Lower leg skin (tissue), 4 donors: ENCODE measurements at regions not wholly inside any gene's neighbourhood (a gene's known extent, or its start where the extent isn't known, plus 50 kb on each side); places are given as distances from the start of the nearest gene placed in this dataset.

Source experiments
- DNase-seq, 2 donors: peaks; one replicate each; pipeline ENCODE4 v3.0.0-alpha.2; 2019; ENCODE audit warnings: low spot score in 2 of 2
- H3K4me3 ChIP-seq: fragments of 200-600 bp; sonication (generic); 2 replicates; pipeline ENCODE4 v1.5.1; 2017; ENCODE audit warnings: mild to moderate bottlenecking, low read depth; ENCODE audit not compliant: poor library complexity, severe bottlenecking
- POLR2A ChIP-seq, 2 donors: fragments of 450-650 bp; IDR thresholded peaks; one replicate each; pipeline ENCODE4 v1.6.1; 2016 to 2017; ENCODE audit warnings: antibody characterized with exemption in 2 of 2, mild to moderate bottlenecking in 1 of 2, moderate library complexity in 1 of 2
- WGBS, 2 donors: methylation state at CpG; one replicate each; pipeline ENCODE4 v1.1.5; 2018; 5-methylcytosine and 5-hydroxymethylcytosine counted together
- intact Hi-C: fragments of 100-400 bp; cut with DNase I; formaldehyde crosslinking; loops from one replicate; pipeline ENCODE4 v1.15.0; 2023; ENCODE audit warnings: low total_unique reads
- TF ChIP-seq, protein P1 (sequence below), 3 donors: fragments of 450-650 bp; IDR thresholded peaks; one replicate each; pipeline ENCODE4 v1.5.1; 2016; ENCODE audit warnings: antibody characterized with exemption in 3 of 3, mild to moderate bottlenecking in 3 of 3, moderate library complexity in 2 of 3

GRCh38 chr11:79963856-79964645, 523.2 kb upstream of the TENM4 start:
- no peak overlapping the region for H3K4me3 ChIP-seq
- TF ChIP-seq, protein P1, sequence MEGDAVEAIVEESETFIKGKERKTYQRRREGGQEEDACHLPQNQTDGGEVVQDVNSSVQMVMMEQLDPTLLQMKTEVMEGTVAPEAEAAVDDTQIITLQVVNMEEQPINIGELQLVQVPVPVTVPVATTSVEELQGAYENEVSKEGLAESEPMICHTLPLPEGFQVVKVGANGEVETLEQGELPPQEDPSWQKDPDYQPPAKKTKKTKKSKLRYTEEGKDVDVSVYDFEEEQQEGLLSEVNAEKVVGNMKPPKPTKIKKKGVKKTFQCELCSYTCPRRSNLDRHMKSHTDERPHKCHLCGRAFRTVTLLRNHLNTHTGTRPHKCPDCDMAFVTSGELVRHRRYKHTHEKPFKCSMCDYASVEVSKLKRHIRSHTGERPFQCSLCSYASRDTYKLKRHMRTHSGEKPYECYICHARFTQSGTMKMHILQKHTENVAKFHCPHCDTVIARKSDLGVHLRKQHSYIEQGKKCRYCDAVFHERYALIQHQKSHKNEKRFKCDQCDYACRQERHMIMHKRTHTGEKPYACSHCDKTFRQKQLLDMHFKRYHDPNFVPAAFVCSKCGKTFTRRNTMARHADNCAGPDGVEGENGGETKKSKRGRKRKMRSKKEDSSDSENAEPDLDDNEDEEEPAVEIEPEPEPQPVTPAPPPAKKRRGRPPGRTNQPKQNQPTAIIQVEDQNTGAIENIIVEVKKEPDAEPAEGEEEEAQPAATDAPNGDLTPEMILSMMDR (IDR thresholded peaks at IDR 0.05), result no peak
- no peak for TF ChIP-seq POLR2A (IDR thresholded peaks at IDR 0.05)
- intact Hi-C loops, result no loop called here
- no peak for DNase-seq
- WGBS, 2 donors, result 48 to 57% methylated on average over 5 of the region's 5 CpGs

- H3K4me3 ChIP-seq, result no peak overlapping the region
- intact Hi-C loops, result no loop called here
- TF ChIP-seq, protein P1 (IDR thresholded peaks at IDR 0.05), result no peak
- TF ChIP-seq POLR2A (IDR thresholded peaks at IDR 0.05), result no peak
- no peak for DNase-seq
These were observed 519.6 kb upstream of the TENM4 start for GRCh38 chr11:79960461-79960860.

GRCh38 chr11:79959318-79959717, 518.5 kb upstream of the TENM4 start:
- no peak for TF ChIP-seq POLR2A (IDR thresholded peaks at IDR 0.05)
- TF ChIP-seq, protein P1 (IDR thresholded peaks at IDR 0.05), result no peak
- 63 to 76% methylated on average over 2 of the region's 2 CpGs for WGBS, 2 donors
- intact Hi-C loops, result no loop called here
- DNase-seq, result no peak
- H3K4me3 ChIP-seq, result no peak overlapping the region

- H3K4me3 ChIP-seq, result no peak overlapping the region
- intact Hi-C loops, result no loop called here
- no peak for TF ChIP-seq POLR2A (IDR thresholded peaks at IDR 0.05)
- DNase-seq, result no peak
These were observed 516.9 kb upstream of the TENM4 start for GRCh38 chr11:79957702-79958101.

GRCh38 chr11:79956061-79956460, 515.2 kb upstream of the TENM4 start:
- no peak for DNase-seq
- WGBS, 2 donors, result 74 to 75% methylated on average over 4 of the region's 4 CpGs
- TF ChIP-seq POLR2A (IDR thresholded peaks at IDR 0.05), result no peak
- TF ChIP-seq, protein P1 (IDR thresholded peaks at IDR 0.05), result no peak
- intact Hi-C loops, result no loop called here
- H3K4me3 ChIP-seq, result no peak overlapping the region

DNA sequence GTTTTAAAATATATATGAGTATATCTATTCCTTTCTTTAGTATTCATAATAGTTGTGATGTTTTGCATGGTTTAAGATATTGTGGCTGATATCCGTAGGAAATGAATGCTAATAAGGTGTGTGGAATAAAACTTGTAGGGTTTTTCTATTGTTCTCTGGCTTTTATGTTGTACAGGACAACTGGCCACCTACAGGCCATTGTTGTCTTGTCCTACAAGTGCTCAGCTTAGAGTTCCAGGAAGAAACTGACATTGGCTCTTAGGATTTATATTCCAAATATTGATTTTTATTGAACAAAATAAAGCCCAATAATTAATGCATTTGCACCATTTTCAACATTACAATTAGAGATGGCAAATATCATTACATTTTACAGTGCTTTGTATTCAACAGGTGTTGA, 512.8 kb upstream of the TENM4 start:
- no peak for DNase-seq
- 74 to 82% methylated on average over 1 of the region's 1 CpG for WGBS, 2 donors
- no peak for TF ChIP-seq POLR2A (IDR thresholded peaks at IDR 0.05)
- TF ChIP-seq, protein P1 (IDR thresholded peaks at IDR 0.05), result no peak
- intact Hi-C loops, result no loop called here
- no peak overlapping the region for H3K4me3 ChIP-seq
